NCI-H128 (cell line): ENCODE measurements at regions not wholly inside any gene's neighbourhood (a gene's known extent, or its start where the extent isn't known, plus 50 kb on each side); places are given as distances from the start of the nearest gene placed in this dataset.

Experiments used
- DNase-seq: peaks from one replicate; lab custom pipeline; 2025; ENCODE audit not compliant: unreplicated experiment; lab: John Stamatoyannopoulos, UW

- no peak for DNase-seq
Observed at GRCh38 chr11:112398798-112399478, 138.3 kb upstream of the PLET1 start.

- DNase-seq, result no peak
Observed at GRCh38 chr11:112400476-112401014, 139.9 kb upstream of the PLET1 start.

GRCh38 chr11:112401036-112401769, 140.5 kb upstream of the PLET1 start:
- no peak for DNase-seq

GRCh38 chr11:112403432-112403831, 142.8 kb upstream of the PLET1 start:
- DNase-seq, result no peak

- DNase-seq, result no peak
Observed at GRCh38 chr11:112404112-112404511, 143.5 kb upstream of the PLET1 start.

GRCh38 chr11:112408517-112408916, 147.9 kb upstream of the PLET1 start:
- no peak for DNase-seq

- no peak for DNase-seq
Observed at GRCh38 chr11:112410325-112410724, 149.7 kb upstream of the PLET1 start.

- no peak for DNase-seq
Observed at GRCh38 chr11:112412383-112412782, 151.7 kb upstream of the PLET1 start.

- DNase-seq, result no peak
Observed at GRCh38 chr11:112417339-112417738, 156.7 kb upstream of the PLET1 start.

GRCh38 chr11:112418438-112418837, 157.8 kb upstream of the PLET1 start:
- DNase-seq, result no peak

- DNase-seq, result no peak
Observed at GRCh38 chr11:112421879-112422278, 161.2 kb upstream of the PLET1 start.

- DNase-seq, result no peak
Observed at GRCh38 chr11:112425121-112425520, 164.5 kb upstream of the PLET1 start.

GRCh38 chr11:112437096-112437495, 176.4 kb upstream of the PLET1 start:
- no peak for DNase-seq

- no peak for DNase-seq
Observed at GRCh38 chr11:112439614-112440013, 179.0 kb upstream of the PLET1 start.

- DNase-seq, result no peak
Observed at GRCh38 chr11:112440518-112440917, 179.9 kb upstream of the PLET1 start.

- DNase-seq, result no peak
Observed at GRCh38 chr11:112448168-112448567, 187.5 kb upstream of the PLET1 start.

- no peak for DNase-seq
Observed at GRCh38 chr11:112448806-112449205, 188.1 kb upstream of the PLET1 start.

GRCh38 chr11:112451250-112451649, 190.6 kb upstream of the PLET1 start:
- DNase-seq, result no peak

GRCh38 chr11:112453601-112454577, 193.2 kb upstream of the PLET1 start:
- no peak for DNase-seq

- DNase-seq, result no peak
Observed at GRCh38 chr11:112454841-112455240, 194.2 kb upstream of the PLET1 start.

GRCh38 chr11:112455791-112456190, 195.1 kb upstream of the PLET1 start:
- no peak for DNase-seq
